ENCODE measurements at regions not wholly inside any gene's neighbourhood (a gene's known extent, or its start where the extent isn't known, plus 50 kb on each side); places are given as distances from the start of the nearest gene placed in this dataset.

DNA sequence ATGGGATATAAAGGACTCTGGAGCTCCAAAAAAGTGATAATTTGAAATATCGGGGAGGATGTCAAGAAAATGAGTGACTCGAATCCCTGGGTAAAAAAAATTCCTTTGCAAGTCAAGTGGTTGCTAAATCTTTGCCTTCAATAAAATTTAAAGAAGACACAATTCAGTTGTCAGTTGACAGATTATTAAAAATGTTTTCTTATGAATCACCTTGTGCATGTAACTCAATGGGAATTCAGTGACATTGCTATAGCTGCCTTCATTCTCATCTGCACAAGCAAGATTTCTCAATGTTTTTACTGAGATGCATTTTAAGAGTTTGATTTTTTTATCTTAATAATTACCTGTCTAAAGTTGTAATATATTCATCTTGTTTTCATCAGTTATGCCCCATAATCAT lies 264.0 kb upstream of the IL12A start:
- TF ChIP-seq, protein P1, sequence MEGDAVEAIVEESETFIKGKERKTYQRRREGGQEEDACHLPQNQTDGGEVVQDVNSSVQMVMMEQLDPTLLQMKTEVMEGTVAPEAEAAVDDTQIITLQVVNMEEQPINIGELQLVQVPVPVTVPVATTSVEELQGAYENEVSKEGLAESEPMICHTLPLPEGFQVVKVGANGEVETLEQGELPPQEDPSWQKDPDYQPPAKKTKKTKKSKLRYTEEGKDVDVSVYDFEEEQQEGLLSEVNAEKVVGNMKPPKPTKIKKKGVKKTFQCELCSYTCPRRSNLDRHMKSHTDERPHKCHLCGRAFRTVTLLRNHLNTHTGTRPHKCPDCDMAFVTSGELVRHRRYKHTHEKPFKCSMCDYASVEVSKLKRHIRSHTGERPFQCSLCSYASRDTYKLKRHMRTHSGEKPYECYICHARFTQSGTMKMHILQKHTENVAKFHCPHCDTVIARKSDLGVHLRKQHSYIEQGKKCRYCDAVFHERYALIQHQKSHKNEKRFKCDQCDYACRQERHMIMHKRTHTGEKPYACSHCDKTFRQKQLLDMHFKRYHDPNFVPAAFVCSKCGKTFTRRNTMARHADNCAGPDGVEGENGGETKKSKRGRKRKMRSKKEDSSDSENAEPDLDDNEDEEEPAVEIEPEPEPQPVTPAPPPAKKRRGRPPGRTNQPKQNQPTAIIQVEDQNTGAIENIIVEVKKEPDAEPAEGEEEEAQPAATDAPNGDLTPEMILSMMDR (conservative IDR thresholded peaks at IDR 0.05; ENCODE audit: low read depth, low read length): no peak
- no peak for DNase-seq (ENCODE audit: low read depth)
- H3K4me3 ChIP-seq (ENCODE audit: low read depth, low read length): no peak overlapping the region

DNA sequence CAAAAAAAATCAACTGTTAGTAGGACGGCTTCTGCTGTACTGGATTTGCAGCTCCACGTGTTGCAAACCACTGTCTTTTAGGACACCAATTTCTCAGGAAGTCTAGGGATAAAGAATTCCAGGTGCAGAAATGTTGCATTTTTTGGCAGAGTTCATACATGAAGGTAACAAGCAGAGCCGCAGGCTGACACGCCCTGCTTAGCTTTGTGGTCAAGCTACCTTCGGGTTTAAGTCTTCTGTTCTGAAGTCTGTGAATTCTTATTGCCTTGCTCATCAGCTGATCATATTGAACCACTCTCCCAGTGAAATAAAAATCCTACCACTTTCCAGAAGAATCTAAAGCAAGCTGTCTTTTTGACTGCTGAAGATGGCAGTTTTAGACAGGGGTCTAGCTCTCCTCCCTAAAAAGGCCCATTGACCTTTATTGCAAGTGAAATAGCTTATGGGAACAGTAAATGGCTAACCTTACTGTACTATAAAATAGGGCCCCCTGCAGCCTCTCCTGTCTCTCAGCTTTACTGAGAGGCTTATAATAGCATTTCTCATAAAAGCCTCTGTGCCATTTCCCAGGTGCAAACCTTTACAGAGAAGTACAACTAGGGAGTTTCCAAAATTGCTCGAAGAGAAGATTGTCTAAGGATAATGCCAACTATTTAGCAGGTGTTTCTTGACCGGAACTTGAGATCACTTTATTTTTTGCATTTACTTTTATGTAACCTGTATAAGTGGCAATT lies 262.2 kb upstream of the IL12A start:
- H3K4me3 ChIP-seq (ENCODE audit: low read depth, low read length): no peak overlapping the region
- no peak for DNase-seq (ENCODE audit: low read depth)
- TF ChIP-seq, protein P1 (conservative IDR thresholded peaks at IDR 0.05; ENCODE audit: low read depth, low read length): no peak

DNA sequence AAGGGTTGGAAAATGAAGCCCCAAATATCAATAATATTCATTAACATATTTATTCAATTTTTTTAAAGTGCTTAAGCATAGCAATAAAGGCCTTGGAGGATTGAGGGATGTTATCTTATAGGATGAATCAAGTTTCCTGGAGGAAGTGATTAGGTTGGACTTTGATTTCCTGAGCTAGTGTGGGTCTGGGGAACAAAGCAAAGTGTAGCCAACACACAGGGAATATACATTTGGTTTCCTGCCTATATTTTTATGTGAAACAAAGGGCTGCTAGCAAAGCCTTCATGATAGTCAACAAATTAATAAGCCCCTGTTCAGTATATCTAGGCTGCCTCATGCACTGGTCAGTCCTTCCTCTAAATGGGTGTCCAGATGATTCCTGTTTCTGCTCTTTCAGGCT lies 261.1 kb upstream of the IL12A start:
- TF ChIP-seq, protein P1 (conservative IDR thresholded peaks at IDR 0.05; ENCODE audit: low read depth, low read length): no peak
- no peak for DNase-seq (ENCODE audit: low read depth)
- H3K4me3 ChIP-seq (ENCODE audit: low read depth, low read length): no peak overlapping the region

DNA sequence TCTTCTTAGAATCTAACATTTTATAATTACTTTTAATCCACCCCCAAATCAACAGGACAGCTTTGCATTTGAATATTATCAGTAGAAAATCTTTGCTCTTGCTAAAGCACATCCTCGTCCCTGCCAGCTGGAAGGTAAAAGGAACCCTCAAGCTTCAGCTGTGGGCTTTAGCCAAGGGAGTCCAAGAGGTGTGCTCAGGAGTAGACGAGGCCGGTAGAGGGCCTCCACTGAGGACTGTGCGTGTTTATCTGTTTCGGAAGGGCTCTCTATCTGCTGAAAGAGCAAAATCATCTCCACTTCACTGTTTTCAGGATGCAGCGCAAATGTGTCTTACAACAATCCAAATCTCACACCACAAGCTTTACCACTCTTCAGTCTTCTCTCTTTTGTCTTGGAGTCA lies 257.4 kb upstream of the IL12A start:
- no peak for DNase-seq (ENCODE audit: low read depth)
- TF ChIP-seq, protein P1 (conservative IDR thresholded peaks at IDR 0.05; ENCODE audit: low read depth, low read length): no peak
- H3K4me3 ChIP-seq (ENCODE audit: low read depth, low read length): no peak overlapping the region

DNA sequence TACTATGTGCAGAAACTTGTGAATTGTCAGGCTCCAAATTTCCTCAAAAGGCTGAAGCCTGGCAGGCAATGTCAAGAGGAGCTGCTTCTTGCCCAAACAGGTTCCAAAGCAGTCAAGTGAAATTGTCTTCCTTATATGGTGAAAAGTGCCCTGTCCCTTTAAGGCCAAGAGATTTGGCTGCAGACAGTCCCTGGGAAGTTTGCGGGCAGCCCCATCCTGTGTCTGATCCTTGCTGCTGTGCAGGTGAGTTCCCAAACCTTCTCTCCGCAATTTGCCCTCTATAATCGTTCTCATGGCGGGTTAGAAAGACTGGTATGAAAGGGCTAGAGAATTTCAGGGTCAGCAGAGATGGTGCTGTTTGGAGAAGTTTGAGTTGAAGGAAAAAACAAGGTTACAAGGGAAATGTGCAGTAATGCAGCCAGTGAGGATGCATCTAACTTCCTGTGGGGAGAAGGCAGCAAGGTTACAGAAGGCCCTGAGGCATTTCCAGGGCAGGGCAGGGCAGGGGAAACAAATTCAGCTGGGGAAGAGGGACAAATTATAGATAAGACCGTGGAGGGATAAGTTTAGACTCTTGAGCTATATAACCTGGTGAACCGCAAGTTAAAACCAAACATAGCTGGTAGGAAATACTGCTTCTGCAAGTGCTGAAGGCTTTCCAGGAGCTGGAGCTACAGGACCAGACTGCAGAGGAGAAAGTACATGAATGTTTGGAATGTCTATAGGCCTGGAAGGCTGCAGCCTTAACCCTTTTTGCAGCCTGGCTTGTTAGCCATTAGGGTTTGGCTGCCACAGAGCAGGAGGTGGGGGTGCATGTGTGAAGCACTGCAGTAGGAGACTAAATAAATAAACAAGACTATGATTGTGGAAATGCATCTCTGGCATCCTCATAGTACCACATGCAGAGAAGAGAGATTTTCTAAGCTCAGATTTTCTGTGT lies 256.2 kb upstream of the IL12A start:
- TF ChIP-seq, protein P1 (conservative IDR thresholded peaks at IDR 0.05; ENCODE audit: low read depth, low read length): peak; percentile 20
- no peak for DNase-seq (ENCODE audit: low read depth)
- peak overlapping the region; percentile 55 for H3K4me3 ChIP-seq (ENCODE audit: low read depth, low read length)

DNA sequence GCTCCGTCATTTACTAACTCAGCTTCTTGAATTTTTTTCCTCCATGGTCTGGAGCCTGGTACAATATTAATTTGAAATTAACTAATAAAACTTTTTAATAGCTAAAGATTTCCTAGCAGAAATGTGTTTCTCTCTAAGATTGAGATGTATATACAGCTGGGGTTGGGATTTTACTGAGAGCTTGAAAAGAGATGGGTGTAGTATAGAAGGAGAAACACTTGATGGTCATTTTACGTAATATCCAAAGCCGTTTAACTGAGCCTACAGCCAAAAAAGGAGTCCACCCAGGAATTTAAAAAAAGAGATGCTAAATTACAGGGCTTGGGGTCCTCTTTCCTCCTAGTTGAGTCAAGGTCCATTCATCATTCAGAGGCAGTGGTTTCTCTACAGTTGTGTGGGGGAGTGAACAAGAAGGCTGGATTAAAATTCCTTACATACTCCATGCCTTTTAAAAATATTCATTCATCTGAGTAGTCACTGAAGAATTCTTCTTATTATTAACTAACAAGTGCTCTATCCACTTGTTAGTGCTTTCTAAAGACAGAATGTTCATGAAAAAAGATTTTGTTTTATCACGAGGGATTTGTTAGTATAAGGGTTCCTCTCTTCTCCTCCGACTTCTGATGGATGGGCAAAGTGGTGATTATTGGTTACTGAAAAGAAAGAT lies 255.3 kb upstream of the IL12A start:
- peak overlapping the region; percentile 55 for H3K4me3 ChIP-seq (ENCODE audit: low read depth, low read length)
- DNase-seq (ENCODE audit: low read depth): peak; percentile 73
- TF ChIP-seq, protein P1 (conservative IDR thresholded peaks at IDR 0.05; ENCODE audit: low read depth, low read length): no peak
